Panc1 (cell line): ENCODE measurements at regions not wholly inside any gene's neighbourhood (a gene's known extent, or its start where the extent isn't known, plus 50 kb on each side); places are given as distances from the start of the nearest gene placed in this dataset.
"Not testable (repeated sequence)": the region's sequence is repeated elsewhere in the genome, so short reads cannot be mapped to it uniquely, and the experiment has no call there.

Experiments used
- ATAC-seq: fragments of 200-7000 bp; cut with Tn5 transposase; 2 replicates; pipeline ENCODE4 v1.9.1; 2020; ENCODE audit warnings: mild to moderate bottlenecking, moderate library complexity
- BruUV-seq: library from RNA; stranded (reverse); fragments of 400-500 nt; replicated peaks from 2 replicates; lab custom pipeline; 2021; lab: Mats Ljungman, UMichigan
- CTCF ChIA-PET: fragments of 300-600 bp; sonication (Branson Sonifier 250); formaldehyde crosslinking; loops from one replicate; lab custom pipeline; 2022; ENCODE audit warnings: antibody characterized with exemption; lab: Charles Lee
- POLR2A ChIA-PET: fragments of 300-600 bp; sonication (Branson Sonifier 250); formaldehyde crosslinking; loops from one replicate; lab custom pipeline; 2022; ENCODE audit warnings: antibody characterized with exemption; lab: Charles Lee
- DNase-seq: peaks from one replicate; pipeline ENCODE4 v3.0.0-alpha.2; 2010; ENCODE audit warnings: low read depth, low spot score
- H3K27ac ChIP-seq: 2 replicates; pipeline ENCODE4 v1.5.1; 2011; ENCODE audit warnings: mild to moderate bottlenecking, low read length, inconsistent platforms
- H3K27me3 ChIP-seq: fragments of 200-500 bp; sonication (Bioruptor generic); 2 replicates; pipeline ENCODE4 v1.6.0; 2014; ENCODE audit warnings: low read length, inconsistent platforms; ENCODE audit not compliant: control insufficient read depth, insufficient read depth
- H3K36me3 ChIP-seq: fragments of 200-500 bp; sonication (Bioruptor generic); 2 replicates; pipeline ENCODE4 v1.5.1; 2014; ENCODE audit warnings: inconsistent platforms, mild to moderate bottlenecking, low read length, moderate library complexity; ENCODE audit not compliant: control insufficient read depth, insufficient read depth
- H3K4me1 ChIP-seq: 2 replicates; pipeline ENCODE4 v1.5.1; 2011; ENCODE audit warnings: inconsistent platforms, mild to moderate bottlenecking, low read length, moderate library complexity; ENCODE audit not compliant: control insufficient read depth, insufficient read depth
- H3K4me3 ChIP-seq, 2 experiments: 2 replicates each; pipeline ENCODE4 v1.5.1; 2011 to 2012; ENCODE audit warnings: low read depth in 2 of 2, low read length in 2 of 2, mild to moderate bottlenecking in 2 of 2, inconsistent platforms in 1 of 2, moderate library complexity in 1 of 2
- H3K9me3 ChIP-seq: fragments of 200-500 bp; sonication (Bioruptor generic); 2 replicates; pipeline ENCODE4 v1.5.1; 2014; ENCODE audit warnings: low read depth, mild to moderate bottlenecking, inconsistent platforms, low read length, moderate library complexity; ENCODE audit not compliant: control insufficient read depth, insufficient read depth
- CTCF ChIP-seq: fragments of 450-650 bp; IDR thresholded peaks from 2 replicates; pipeline ENCODE4 v1.5.1; 2017; ENCODE audit warnings: mild to moderate bottlenecking
- POLR2AphosphoS5 ChIP-seq: IDR thresholded peaks from 2 replicates; pipeline ENCODE4 v1.6.1; 2012; ENCODE audit warnings: mild to moderate bottlenecking, low read depth, low read length, moderate library complexity
- SIN3A ChIP-seq: IDR thresholded peaks from 2 replicates; pipeline ENCODE4 v1.6.1; 2012; ENCODE audit warnings: low read depth, mild to moderate bottlenecking, low read length, moderate library complexity, borderline replicate concordance; ENCODE audit not compliant: insufficient read depth
- TCF7L2 ChIP-seq: IDR thresholded peaks from 2 replicates; pipeline ENCODE4 v1.6.1; 2011; ENCODE audit warnings: mild to moderate bottlenecking, low read depth, low read length, inconsistent platforms
- in situ Hi-C: cut with HindIII; loops from 2 replicates; pipeline ENCODE4 v1.10.0; 2016; ENCODE audit warnings: low sequenced_read_pairs, low pct_unique_long_range_greater_than_20kb
- intact Hi-C: fragments of 100-400 bp; cut with micrococcal nuclease; formaldehyde crosslinking; loops from one replicate; pipeline ENCODE4 v1.10.0; 2022; ENCODE audit not compliant: unreplicated experiment
- TF ChIP-seq, protein P1 (sequence below), 2 experiments: IDR thresholded peaks; 2 replicates each; pipeline ENCODE4 v1.6.1; 2011 to 2012; ENCODE audit warnings: low read depth in 2 of 2, control low read depth in 1 of 2, low read length in 1 of 2, mild to moderate bottlenecking in 1 of 2, moderate library complexity in 1 of 2; ENCODE audit not compliant: insufficient read depth in 1 of 2

DNA sequence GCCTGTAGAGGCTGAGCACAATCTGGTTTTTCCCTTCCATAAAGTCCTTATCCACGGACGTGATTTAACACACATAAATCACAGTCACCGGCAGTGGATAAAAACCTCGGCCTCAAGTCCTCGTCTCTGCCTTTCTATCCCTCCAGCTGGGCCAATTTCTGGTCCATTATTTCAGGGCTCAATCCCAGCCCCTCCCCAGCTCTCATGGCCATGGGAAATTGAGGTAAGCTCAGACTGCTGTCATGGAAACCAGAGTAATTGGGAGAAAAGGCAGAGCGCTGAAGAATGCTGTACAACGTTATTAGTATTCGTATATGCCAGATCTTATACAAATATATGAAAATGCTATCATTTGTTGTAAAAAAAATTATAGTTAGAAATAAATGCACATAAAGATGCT lies 86.2 kb upstream of the USP29 start:
- Histone ChIP-seq H3K9me3 (no peaks in the 10 kb centered on the region), H3K36me3 (no peaks in the 10 kb centered on the region), H3K4me1 (no peaks in the 10 kb centered on the region), H3K4me3 (no peak overlapping the region), H3K27me3 (no peaks in the 10 kb centered on the region), H3K27ac (no peak overlapping the region)
- POLR2A ChIA-PET = no interaction called here
- TF ChIP-seq CTCF = no peak
- TF ChIP-seq POLR2AphosphoS5 = no peak
- TF ChIP-seq, protein P1, sequence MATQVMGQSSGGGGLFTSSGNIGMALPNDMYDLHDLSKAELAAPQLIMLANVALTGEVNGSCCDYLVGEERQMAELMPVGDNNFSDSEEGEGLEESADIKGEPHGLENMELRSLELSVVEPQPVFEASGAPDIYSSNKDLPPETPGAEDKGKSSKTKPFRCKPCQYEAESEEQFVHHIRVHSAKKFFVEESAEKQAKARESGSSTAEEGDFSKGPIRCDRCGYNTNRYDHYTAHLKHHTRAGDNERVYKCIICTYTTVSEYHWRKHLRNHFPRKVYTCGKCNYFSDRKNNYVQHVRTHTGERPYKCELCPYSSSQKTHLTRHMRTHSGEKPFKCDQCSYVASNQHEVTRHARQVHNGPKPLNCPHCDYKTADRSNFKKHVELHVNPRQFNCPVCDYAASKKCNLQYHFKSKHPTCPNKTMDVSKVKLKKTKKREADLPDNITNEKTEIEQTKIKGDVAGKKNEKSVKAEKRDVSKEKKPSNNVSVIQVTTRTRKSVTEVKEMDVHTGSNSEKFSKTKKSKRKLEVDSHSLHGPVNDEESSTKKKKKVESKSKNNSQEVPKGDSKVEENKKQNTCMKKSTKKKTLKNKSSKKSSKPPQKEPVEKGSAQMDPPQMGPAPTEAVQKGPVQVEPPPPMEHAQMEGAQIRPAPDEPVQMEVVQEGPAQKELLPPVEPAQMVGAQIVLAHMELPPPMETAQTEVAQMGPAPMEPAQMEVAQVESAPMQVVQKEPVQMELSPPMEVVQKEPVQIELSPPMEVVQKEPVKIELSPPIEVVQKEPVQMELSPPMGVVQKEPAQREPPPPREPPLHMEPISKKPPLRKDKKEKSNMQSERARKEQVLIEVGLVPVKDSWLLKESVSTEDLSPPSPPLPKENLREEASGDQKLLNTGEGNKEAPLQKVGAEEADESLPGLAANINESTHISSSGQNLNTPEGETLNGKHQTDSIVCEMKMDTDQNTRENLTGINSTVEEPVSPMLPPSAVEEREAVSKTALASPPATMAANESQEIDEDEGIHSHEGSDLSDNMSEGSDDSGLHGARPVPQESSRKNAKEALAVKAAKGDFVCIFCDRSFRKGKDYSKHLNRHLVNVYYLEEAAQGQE (IDR thresholded peaks at IDR 0.05; ENCODE audit: insufficient read depth in 1 of 2, low read depth in 2 of 2, low read length in 1 of 2) = no peak
- TF ChIP-seq TCF7L2 = no peak
- no peak for TF ChIP-seq SIN3A
- intact Hi-C loops = no loop called here
- BruUV-seq = no TSS peak
- no peak for DNase-seq
- no peak for ATAC-seq
- in situ Hi-C loops = no loop called here
- CTCF ChIA-PET = no interaction called here

DNA sequence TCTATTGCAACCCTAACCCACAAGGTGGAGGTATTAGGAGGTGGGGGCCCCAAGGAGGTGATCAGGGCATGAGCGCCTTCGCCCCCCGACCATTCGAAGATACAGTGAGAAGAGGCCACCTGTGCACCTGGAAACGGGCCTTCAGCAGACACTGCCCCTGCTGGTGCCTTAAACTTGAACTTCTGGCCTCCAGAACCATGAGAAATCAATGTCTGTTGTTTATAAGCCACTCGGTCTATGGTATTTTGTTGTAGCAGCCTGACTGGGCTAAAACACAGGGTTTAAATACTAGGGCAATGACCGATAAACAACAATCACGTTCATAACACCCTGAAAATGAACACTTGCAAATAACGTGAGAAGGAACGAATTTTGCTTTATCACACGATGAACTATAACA lies 85.2 kb upstream of the USP29 start:
- Histone ChIP-seq H3K4me1 (no peaks in the 10 kb centered on the region), H3K9me3 (no peaks in the 10 kb centered on the region), H3K27me3 (no peaks in the 10 kb centered on the region), H3K27ac (no peak overlapping the region), H3K4me3 (no peak overlapping the region), H3K36me3 (no peaks in the 10 kb centered on the region)
- BruUV-seq = no TSS peak
- ChIA-PET POLR2A (no interaction called here), CTCF (no interaction called here)
- DNase-seq = no peak
- TF ChIP-seq POLR2AphosphoS5 (no peak), CTCF (no peak), SIN3A (no peak), TCF7L2 (no peak)
- TF ChIP-seq, protein P1 (IDR thresholded peaks at IDR 0.05; ENCODE audit: insufficient read depth in 1 of 2, low read depth in 2 of 2, low read length in 1 of 2) = no peak
- in situ Hi-C loops = no loop called here
- intact Hi-C loops = no loop called here
- ATAC-seq = no peak

DNA sequence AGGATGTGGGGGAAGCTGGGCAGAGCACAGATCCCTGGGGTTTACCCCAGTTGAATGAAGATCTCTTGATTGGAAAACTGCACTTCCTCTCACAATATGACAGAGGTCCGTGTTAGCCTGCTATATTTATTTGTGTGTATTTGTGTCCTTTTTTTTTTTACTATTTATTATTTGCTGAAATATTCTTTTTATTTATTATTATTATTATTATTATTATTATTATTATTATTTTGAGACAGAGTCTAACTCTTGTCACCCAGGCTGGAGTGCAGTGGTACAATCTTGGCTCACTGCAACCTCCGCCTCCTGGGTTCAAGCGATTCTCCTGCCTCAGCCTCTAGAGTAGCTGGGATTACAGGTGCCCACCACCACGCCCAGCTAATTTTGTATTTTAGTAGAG lies 84.0 kb upstream of the USP29 start:
- BruUV-seq, DNase-seq, ATAC-seq, H3K36me3 ChIP-seq, intact Hi-C loops, H3K4me1 ChIP-seq, in situ Hi-C loops, H3K9me3 ChIP-seq, H3K4me3 ChIP-seq, POLR2A ChIA-PET, CTCF ChIA-PET, H3K27me3 ChIP-seq, H3K27ac ChIP-seq: not testable (repeated sequence)
